ENCODE measurements at regions not wholly inside any gene's neighbourhood (a gene's known extent, or its start where the extent isn't known, plus 50 kb on each side); places are given as distances from the start of the nearest gene placed in this dataset.
A peak's percentile ranks its signal among the peaks of the same experiment; 100 is the strongest.
"Not testable (repeated sequence)": the region's sequence is repeated elsewhere in the genome, so short reads cannot be mapped to it uniquely, and the experiment has no call there.

DNA sequence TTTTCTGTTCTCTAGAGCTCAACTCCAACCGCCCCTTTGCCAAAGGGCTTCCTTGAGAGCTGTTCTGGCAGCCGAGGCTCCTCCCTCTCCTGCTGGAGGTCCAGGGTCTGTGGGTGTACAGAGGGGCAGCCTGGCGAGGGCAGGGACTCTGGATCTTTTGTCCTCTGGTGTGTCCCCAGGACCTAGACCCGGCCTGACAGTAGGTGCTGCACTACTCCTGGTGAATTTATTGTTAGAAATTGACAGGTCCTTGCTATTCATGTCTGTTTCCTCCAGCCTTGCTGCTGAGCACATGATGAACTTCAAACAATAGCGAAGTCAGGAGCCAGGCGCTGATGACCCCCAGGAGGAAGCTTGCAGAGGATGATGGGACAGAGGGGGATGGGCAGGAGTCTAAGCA lies 234.7 kb upstream of the SULF2 start:
- H3K4me1 ChIP-seq: no peaks in the 10 kb centered on the region
- intact Hi-C loops (cut with micrococcal nuclease): no loop called here
- no peaks in the 10 kb centered on the region for H3K36me3 ChIP-seq
- H3K9me3 ChIP-seq (replicated peaks): peaks cover 12% of the 10 kb centered on the region
- peaks cover 65% of the 10 kb centered on the region for H3K27me3 ChIP-seq (ENCODE audit: low read depth)
- peak overlapping the region; percentile 54 for H3K27ac ChIP-seq (replicated peaks)
- no peak overlapping the region for H3K4me3 ChIP-seq
- no peak for DNase-seq
- TF ChIP-seq, protein P1, sequence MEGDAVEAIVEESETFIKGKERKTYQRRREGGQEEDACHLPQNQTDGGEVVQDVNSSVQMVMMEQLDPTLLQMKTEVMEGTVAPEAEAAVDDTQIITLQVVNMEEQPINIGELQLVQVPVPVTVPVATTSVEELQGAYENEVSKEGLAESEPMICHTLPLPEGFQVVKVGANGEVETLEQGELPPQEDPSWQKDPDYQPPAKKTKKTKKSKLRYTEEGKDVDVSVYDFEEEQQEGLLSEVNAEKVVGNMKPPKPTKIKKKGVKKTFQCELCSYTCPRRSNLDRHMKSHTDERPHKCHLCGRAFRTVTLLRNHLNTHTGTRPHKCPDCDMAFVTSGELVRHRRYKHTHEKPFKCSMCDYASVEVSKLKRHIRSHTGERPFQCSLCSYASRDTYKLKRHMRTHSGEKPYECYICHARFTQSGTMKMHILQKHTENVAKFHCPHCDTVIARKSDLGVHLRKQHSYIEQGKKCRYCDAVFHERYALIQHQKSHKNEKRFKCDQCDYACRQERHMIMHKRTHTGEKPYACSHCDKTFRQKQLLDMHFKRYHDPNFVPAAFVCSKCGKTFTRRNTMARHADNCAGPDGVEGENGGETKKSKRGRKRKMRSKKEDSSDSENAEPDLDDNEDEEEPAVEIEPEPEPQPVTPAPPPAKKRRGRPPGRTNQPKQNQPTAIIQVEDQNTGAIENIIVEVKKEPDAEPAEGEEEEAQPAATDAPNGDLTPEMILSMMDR (IDR thresholded peaks at IDR 0.05; ENCODE audit: borderline replicate concordance): peak; percentile 20

DNA sequence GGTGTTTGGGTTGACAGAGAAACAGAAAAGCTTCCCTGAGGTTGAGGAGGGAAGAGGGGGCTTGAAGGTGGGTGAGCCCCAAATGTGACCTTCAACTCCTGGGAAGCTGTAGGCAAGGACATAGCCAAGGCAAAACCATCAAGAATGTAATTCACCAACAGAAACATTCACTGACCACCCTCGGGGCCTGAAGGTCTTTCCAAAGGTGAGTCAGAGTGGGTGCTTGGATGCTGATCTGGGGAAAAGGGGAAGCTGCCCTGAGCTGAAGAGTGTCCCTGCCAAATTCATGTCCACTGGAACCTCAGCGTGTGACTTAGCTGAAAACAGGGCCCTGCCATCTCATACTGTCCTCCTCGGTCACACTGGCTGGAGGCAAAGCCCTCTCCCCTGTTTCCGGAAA lies 234.2 kb upstream of the SULF2 start:
- H3K4me1 ChIP-seq: no peaks in the 10 kb centered on the region
- DNase-seq: no peak
- H3K27me3 ChIP-seq (ENCODE audit: low read depth): peaks cover 61% of the 10 kb centered on the region
- no peaks in the 10 kb centered on the region for H3K36me3 ChIP-seq
- H3K27ac ChIP-seq (replicated peaks): peak overlapping the region; percentile 54
- intact Hi-C loops (cut with micrococcal nuclease): no loop called here
- peaks cover 12% of the 10 kb centered on the region for H3K9me3 ChIP-seq (replicated peaks)
- no peak overlapping the region for H3K4me3 ChIP-seq
- TF ChIP-seq, protein P1 (IDR thresholded peaks at IDR 0.05; ENCODE audit: borderline replicate concordance): no peak

DNA sequence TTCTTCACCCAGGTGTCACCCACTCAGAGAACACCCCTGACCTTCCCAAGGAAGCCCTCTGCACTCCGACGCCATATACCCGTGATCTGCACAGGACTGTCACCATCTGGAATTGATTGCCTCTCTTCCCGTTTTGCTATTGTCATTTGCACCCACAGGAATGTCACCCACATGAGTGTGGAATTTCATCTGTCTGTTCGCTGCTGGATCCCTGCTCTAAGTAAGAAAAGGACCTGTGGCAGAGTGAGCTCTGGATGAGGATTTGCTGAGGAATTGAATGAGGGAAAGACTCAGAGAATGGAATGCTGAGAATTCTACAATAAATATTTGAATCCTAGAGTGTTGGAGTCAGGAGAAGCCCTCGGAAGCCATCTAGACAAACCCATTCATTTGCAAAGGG lies 233.6 kb upstream of the SULF2 start:
- DNase-seq; H3K4me1 ChIP-seq; H3K27ac ChIP-seq (replicated peaks); H3K4me3 ChIP-seq; H3K36me3 ChIP-seq; intact Hi-C loops (cut with micrococcal nuclease): not testable (repeated sequence)
- Histone ChIP-seq H3K9me3 (replicated peaks) (peaks cover 12% of the 10 kb centered on the region), H3K27me3 (ENCODE audit: low read depth) (peaks cover 59% of the 10 kb centered on the region)

DNA sequence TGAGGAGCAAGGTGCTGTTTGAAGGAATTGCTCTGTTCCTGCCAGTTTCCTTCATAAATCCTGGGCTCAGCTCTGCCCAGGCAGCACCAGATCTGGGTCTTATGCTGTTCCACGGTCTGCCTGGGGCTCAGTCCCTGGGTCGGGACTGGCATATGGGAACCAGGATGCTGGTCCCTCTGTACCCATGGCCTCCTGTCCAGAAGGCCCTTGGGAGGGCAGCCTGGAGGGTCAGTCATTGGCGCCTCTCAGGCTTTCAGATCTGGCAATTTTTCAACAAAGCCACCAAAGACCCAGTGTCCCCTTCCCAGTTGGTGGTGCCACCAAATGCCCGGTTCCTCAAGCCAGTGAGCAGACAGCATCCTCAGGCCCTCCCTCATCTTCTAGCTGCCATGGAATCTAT lies 232.7 kb upstream of the SULF2 start:
- Histone ChIP-seq H3K27me3 (ENCODE audit: low read depth) (peaks cover 59% of the 10 kb centered on the region), H3K4me3 (no peak overlapping the region), H3K27ac (replicated peaks) (no peak overlapping the region), H3K36me3 (no peaks in the 10 kb centered on the region), H3K4me1 (no peaks in the 10 kb centered on the region), H3K9me3 (replicated peaks) (peaks cover 8% of the 10 kb centered on the region)
- DNase-seq: no peak
- intact Hi-C loops (cut with micrococcal nuclease): no loop called here
- TF ChIP-seq, protein P1 (IDR thresholded peaks at IDR 0.05; ENCODE audit: borderline replicate concordance): no peak

DNA sequence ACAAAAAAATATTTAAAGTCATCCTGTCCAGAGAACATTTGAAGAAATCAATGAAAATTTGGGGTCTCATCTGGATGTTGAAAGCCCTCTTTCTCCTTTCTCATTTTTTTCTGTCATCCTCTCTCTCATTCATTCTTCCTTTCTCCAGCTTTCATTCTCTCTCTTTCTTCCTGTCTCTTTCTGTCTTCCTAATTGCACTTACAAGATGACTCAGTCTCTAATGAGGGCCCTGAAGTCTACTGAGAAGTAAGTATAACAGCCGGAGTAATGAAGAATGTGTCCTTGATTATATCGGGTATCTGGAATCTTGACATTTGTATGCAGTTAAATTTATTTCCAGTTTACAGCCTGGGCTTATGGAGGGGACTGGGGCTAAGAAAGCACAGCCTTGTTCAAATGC lies 232.2 kb upstream of the SULF2 start:
- H3K9me3 ChIP-seq (replicated peaks): peaks cover 8% of the 10 kb centered on the region
- intact Hi-C loops (cut with micrococcal nuclease): no loop called here
- H3K4me1 ChIP-seq: no peaks in the 10 kb centered on the region
- TF ChIP-seq, protein P1 (IDR thresholded peaks at IDR 0.05; ENCODE audit: borderline replicate concordance): no peak
- no peak overlapping the region for H3K4me3 ChIP-seq
- no peak for DNase-seq
- H3K27ac ChIP-seq (replicated peaks): no peak overlapping the region
- no peaks in the 10 kb centered on the region for H3K36me3 ChIP-seq
- peaks cover 56% of the 10 kb centered on the region for H3K27me3 ChIP-seq (ENCODE audit: low read depth)

DNA sequence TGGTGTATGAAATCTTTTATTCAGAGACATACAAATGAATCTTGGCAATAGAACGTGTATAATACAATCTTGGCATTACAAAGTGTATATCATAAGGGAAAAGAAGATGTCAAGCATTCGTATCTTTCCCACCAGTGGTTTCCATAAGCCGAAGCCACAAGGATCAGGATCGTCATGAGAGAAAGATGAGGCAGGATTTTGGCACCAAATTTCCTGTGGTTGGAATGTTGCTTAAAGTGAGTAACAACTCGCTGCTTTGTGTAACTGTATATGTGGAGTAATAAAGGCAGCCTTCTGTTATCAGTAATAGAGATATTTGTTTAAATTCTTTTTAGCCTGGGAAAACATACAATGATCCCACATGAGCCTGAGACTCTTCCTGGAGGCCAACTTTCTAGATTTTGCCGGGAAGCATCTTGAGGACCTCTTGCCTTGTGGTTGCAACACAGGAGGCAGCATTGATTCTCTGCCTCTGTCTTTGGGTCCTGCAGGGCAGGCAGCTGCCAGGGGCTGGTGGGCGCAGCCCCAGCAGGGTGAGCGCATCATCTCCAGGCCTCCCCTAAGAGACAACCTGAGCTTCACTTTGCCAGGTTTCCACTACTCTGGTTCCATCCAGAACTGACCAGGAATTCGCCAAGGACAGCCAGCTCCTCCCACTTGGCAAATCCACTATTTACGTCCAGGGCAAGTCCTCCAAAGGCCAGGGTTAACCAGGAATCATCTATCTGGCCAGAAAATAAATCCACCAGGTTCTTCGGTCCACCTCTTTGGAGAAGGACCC lies 230.9 kb upstream of the SULF2 start:
- H3K9me3 ChIP-seq (replicated peaks): peaks cover 16% of the 10 kb centered on the region
- H3K4me1 ChIP-seq: no peaks in the 10 kb centered on the region
- H3K27ac ChIP-seq (replicated peaks): no peak overlapping the region
- intact Hi-C loops (cut with micrococcal nuclease): no loop called here
- DNase-seq: no peak
- H3K36me3 ChIP-seq: no peaks in the 10 kb centered on the region
- TF ChIP-seq, protein P1 (IDR thresholded peaks at IDR 0.05; ENCODE audit: borderline replicate concordance): no peak
- H3K4me3 ChIP-seq: no peak overlapping the region
- H3K27me3 ChIP-seq (ENCODE audit: low read depth): peaks cover 42% of the 10 kb centered on the region
